Esophagus squamous epithelium (tissue), 5 donors: ENCODE measurements at regions not wholly inside any gene's neighbourhood (a gene's known extent, or its start where the extent isn't known, plus 50 kb on each side); places are given as distances from the start of the nearest gene placed in this dataset.

Experiments
- DNase-seq: peaks from one replicate; lab custom pipeline; 2025; lab: John Stamatoyannopoulos, UW
- H3K27ac ChIP-seq, 4 donors: fragments of 200-600 bp; sonication (generic); one replicate each; pipeline ENCODE4 v1.5.1; 2016 to 2019; ENCODE audit warnings: mild to moderate bottlenecking in 1 of 4
- H3K27me3 ChIP-seq, 4 donors: fragments of 200-600 bp; sonication (generic); 1 replicate in 3 of 4; 2 replicates in 1 of 4; pipeline versions ENCODE4 v1.5.1 to v1.6.0; 2017 to 2021; ENCODE audit warnings: antibody characterized with exemption in 1 of 4
- H3K36me3 ChIP-seq, 3 donors: fragments of 200-600 bp; sonication (generic); one replicate each; pipeline ENCODE4 v1.5.1; 2016 to 2019
- H3K4me1 ChIP-seq, 3 donors: fragments of 200-600 bp; sonication (generic); one replicate each; pipeline ENCODE4 v1.5.1; 2017 to 2019
- H3K4me3 ChIP-seq, 4 donors: fragments of 200-600 bp; sonication (generic); 1 replicate in 3 of 4; 2 replicates in 1 of 4; pipeline ENCODE4 v1.5.1; 2016 to 2019; ENCODE audit warnings: mild to moderate bottlenecking in 2 of 4, moderate library complexity in 1 of 4
- H3K9me3 ChIP-seq, 3 donors: fragments of 200-600 bp; sonication (generic); one replicate each; pipeline ENCODE4 v1.5.1; 2016 to 2019
- CTCF ChIP-seq, 6 experiments: fragments of 450-650 bp in 4 of 6; fragments of 200-600 bp in 2 of 6; sonication (generic) in 2 of 6; IDR thresholded peaks; one replicate each; pipeline ENCODE4 v1.5.1; 2016 to 2019; ENCODE audit warnings: antibody characterized with exemption in 6 of 6, mild to moderate bottlenecking in 4 of 6, moderate library complexity in 4 of 6
- POLR2A ChIP-seq, 4 donors: fragments of 450-650 bp; IDR thresholded peaks; one replicate each; pipeline ENCODE4 v1.6.1; 2017; ENCODE audit warnings: antibody characterized with exemption in 4 of 4, mild to moderate bottlenecking in 4 of 4, moderate library complexity in 3 of 4
- WGBS, 2 donors: methylation state at CpG; one replicate each; pipeline ENCODE4 v1.1.5; 2018; 5-methylcytosine and 5-hydroxymethylcytosine counted together
- intact Hi-C: fragments of 100-400 bp; cut with DNase I; formaldehyde crosslinking; loops from one replicate; pipeline ENCODE4 v1.15.0; 2022
- donor health status: DM: yes; HTN: yes; CAD: no.

- TF ChIP-seq POLR2A (IDR thresholded peaks at IDR 0.05) (no peak), CTCF (IDR thresholded peaks at IDR 0.05) (no peak)
- intact Hi-C loops: no loop called here
Measured at GRCh38 chr13:71382285-71382684, 484.7 kb downstream of the DACH1 start.

GRCh38 chr13:71380191-71380590 is 486.8 kb downstream of the DACH1 start:
- H3K36me3 ChIP-seq: no peaks in the 10 kb centered on the region
- H3K27ac ChIP-seq: no peak overlapping the region
- H3K27me3 ChIP-seq: no peaks in the 10 kb centered on the region
- no peak for DNase-seq
- no peaks in the 10 kb centered on the region for H3K9me3 ChIP-seq
- TF ChIP-seq POLR2A (IDR thresholded peaks at IDR 0.05) (no peak), CTCF (IDR thresholded peaks at IDR 0.05) (no peak)
- intact Hi-C loops: no loop called here
- peaks cover 0 to 10% (median 0%) of the 10 kb centered on the region in 3 donors for H3K4me1 ChIP-seq
- H3K4me3 ChIP-seq: no peak overlapping the region
- whole genome bisulfite sequencing, 2 donors: 55 to 65% methylated on average over 2 of the region's 2 CpGs

More at GRCh38 chr13:71382285-71382684, 484.7 kb downstream of the DACH1 start:
- no peak overlapping the region for H3K27ac ChIP-seq
- no peaks in the 10 kb centered on the region for H3K36me3 ChIP-seq
- DNase-seq: no peak
- no peaks in the 10 kb centered on the region for H3K9me3 ChIP-seq
- no peak overlapping the region for H3K4me3 ChIP-seq
- H3K4me1 ChIP-seq: peaks cover 0 to 10% (median 0%) of the 10 kb centered on the region in 3 donors
- 39 to 71% methylated on average over 4 of the region's 4 CpGs for WGBS, 2 donors
- H3K27me3 ChIP-seq: no peaks in the 10 kb centered on the region

GRCh38 chr13:71378961-71379905 is 487.8 kb downstream of the DACH1 start:
- intact Hi-C loops: no loop called here
- Histone ChIP-seq H3K27ac (peak overlapping the region in 3 of 4 donors; percentile 11 to 60 (median 36)), H3K9me3 (no peaks in the 10 kb centered on the region), H3K27me3 (no peaks in the 10 kb centered on the region), H3K36me3 (no peaks in the 10 kb centered on the region), H3K4me1 (peaks cover 0 to 10% (median 0%) of the 10 kb centered on the region in 3 donors), H3K4me3 (peak overlapping the region in 3 of 4 donors; percentile 13 to 58 (median 17))
- WGBS, 2 donors: 8 to 12% methylated on average over 5 of the region's 5 CpGs
- no peak for TF ChIP-seq CTCF (IDR thresholded peaks at IDR 0.05)
- TF ChIP-seq POLR2A (IDR thresholded peaks at IDR 0.05): no peak
- DNase-seq: no peak

GRCh38 chr13:71374471-71375049 is 492.4 kb downstream of the DACH1 start:
- 59 to 69% methylated on average over 3 of the region's 3 CpGs for WGBS, 2 donors
- Histone ChIP-seq H3K27ac (no peak overlapping the region), H3K9me3 (no peaks in the 10 kb centered on the region), H3K4me3 (no peak overlapping the region), H3K4me1 (peaks cover 0 to 5% (median 0%) of the 10 kb centered on the region in 3 donors), H3K36me3 (no peaks in the 10 kb centered on the region), H3K27me3 (no peaks in the 10 kb centered on the region)
- no peak for TF ChIP-seq CTCF (IDR thresholded peaks at IDR 0.05)
- no peak for TF ChIP-seq POLR2A (IDR thresholded peaks at IDR 0.05)
- intact Hi-C loops: no loop called here
- no peak for DNase-seq

GRCh38 chr13:71368336-71368735 is 498.7 kb downstream of the DACH1 start:
- H3K4me1 ChIP-seq: no peaks in the 10 kb centered on the region
- H3K9me3 ChIP-seq: no peaks in the 10 kb centered on the region
- TF ChIP-seq POLR2A (IDR thresholded peaks at IDR 0.05) (no peak), CTCF (IDR thresholded peaks at IDR 0.05) (no peak)
- DNase-seq: no peak
- H3K4me3 ChIP-seq: no peak overlapping the region
- no peaks in the 10 kb centered on the region for H3K27me3 ChIP-seq
- no peak overlapping the region for H3K27ac ChIP-seq
- H3K36me3 ChIP-seq: no peaks in the 10 kb centered on the region
- intact Hi-C loops: no loop called here
